ENCODE measurements at regions not wholly inside any gene's neighbourhood (a gene's known extent, or its start where the extent isn't known, plus 50 kb on each side); places are given as distances from the start of the nearest gene placed in this dataset.
A peak's percentile ranks its signal among the peaks of the same experiment; 100 is the strongest.

- Histone ChIP-seq H3K27ac (peak overlapping the region; percentile 58), H3K9me3 (no peaks in the 10 kb centered on the region), H3K4me3 (no peak overlapping the region), H3K4me1 (peaks cover 24% of the 10 kb centered on the region), H3K27me3 (no peaks in the 10 kb centered on the region), H3K36me3 (no peaks in the 10 kb centered on the region)
- TF ChIP-seq, protein P1, sequence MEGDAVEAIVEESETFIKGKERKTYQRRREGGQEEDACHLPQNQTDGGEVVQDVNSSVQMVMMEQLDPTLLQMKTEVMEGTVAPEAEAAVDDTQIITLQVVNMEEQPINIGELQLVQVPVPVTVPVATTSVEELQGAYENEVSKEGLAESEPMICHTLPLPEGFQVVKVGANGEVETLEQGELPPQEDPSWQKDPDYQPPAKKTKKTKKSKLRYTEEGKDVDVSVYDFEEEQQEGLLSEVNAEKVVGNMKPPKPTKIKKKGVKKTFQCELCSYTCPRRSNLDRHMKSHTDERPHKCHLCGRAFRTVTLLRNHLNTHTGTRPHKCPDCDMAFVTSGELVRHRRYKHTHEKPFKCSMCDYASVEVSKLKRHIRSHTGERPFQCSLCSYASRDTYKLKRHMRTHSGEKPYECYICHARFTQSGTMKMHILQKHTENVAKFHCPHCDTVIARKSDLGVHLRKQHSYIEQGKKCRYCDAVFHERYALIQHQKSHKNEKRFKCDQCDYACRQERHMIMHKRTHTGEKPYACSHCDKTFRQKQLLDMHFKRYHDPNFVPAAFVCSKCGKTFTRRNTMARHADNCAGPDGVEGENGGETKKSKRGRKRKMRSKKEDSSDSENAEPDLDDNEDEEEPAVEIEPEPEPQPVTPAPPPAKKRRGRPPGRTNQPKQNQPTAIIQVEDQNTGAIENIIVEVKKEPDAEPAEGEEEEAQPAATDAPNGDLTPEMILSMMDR (IDR thresholded peaks at IDR 0.05) = no peak
- DNase-seq (no peak), ATAC-seq (no peak)
- intact Hi-C loops (cut with DNase I) = no loop called here
Observed at GRCh38 chr5:142388696-142389095, 63.9 kb upstream of the SPRY4 start.

DNA sequence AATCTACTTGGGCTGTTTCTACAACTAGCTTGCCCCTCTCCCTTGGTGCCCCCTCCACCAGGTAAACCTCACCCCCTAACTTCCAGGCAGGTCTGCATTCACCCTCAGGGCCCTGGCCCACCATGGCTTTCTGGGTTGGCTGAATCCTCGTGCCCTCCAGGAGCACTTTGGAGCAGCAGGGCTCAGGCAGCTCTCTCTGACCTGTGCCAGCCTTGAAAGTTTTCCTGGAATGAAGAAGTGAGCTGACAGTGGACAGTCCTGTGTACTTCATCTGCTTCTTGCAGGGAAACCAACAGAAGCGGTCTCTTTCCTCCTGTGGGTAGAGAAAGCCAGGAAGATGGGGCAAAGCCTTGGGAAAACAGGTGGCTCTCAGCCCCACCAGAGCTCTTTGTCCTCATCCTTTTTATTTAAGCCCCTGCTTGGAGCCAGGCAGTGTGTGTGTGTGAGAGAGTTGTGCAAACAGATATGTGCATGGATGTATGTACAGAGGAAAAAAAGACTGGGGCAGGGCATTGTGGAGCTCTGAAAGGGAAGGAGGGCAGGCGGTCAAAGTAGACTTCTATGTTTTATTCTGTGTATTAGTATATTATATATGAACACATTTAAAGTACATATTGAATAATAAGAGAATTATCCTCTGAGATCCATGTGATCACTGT, 62.3 kb upstream of the SPRY4 start:
- no peaks in the 10 kb centered on the region for H3K36me3 ChIP-seq
- TF ChIP-seq, protein P1 (IDR thresholded peaks at IDR 0.05) = no peak
- H3K9me3 ChIP-seq = no peaks in the 10 kb centered on the region
- intact Hi-C loops (cut with DNase I) = no loop called here
- no peak overlapping the region for H3K4me3 ChIP-seq
- H3K27me3 ChIP-seq = no peaks in the 10 kb centered on the region
- DNase-seq (peak; percentile 68), ATAC-seq (no peak)
- H3K4me1 ChIP-seq = peaks cover 24% of the 10 kb centered on the region
- H3K27ac ChIP-seq = peak overlapping the region; percentile 68

DNA sequence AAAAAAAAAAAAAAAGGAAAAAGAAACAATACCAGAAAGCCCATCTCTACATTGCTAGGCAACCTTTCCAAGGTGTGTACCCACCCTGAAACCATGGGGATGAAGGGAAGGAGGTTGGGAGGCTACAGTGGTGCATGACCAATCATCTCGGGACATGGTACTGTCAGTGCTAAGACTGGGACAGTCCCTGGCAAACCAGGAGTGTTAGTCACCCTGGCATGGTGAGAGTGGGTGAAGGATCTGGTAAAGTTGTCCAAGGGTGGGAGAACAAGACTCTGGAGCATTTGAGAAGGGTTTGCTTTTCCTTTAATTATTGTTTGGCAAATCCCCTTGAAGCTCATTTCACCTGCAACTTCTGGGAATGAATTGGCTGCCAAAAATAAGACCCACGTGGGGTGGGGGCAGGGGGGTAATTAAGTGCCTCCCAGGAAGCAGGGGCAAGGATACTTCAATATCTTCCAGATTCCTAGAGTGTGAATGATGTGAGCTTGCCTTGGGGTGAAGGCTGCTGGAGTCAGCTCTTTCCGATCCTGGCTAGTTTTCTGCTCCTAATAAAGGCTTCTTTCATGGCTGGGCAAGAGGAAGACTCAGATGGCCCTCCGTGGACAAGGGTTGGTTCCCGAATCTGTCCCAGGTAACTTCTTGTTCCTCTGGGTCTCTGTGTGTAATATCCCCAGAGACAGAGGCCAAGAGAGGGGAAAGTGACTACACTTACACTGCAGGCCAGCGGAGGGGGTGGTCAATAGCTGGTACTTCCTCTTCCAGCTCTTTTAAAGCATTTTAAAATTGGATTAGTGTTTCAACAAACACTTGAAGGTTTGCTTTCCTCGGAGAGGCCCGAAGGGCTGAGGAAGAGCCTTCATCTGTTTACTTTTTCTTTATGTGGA, 61.6 kb upstream of the SPRY4 start:
- ATAC-seq (peak; percentile 83), DNase-seq (peak; percentile 73)
- Histone ChIP-seq H3K27me3 (no peaks in the 10 kb centered on the region), H3K4me3 (no peak overlapping the region), H3K36me3 (no peaks in the 10 kb centered on the region), H3K4me1 (peaks cover 24% of the 10 kb centered on the region), H3K27ac (peak overlapping the region; percentile 68), H3K9me3 (no peaks in the 10 kb centered on the region)
- intact Hi-C loops (cut with DNase I) = no loop called here
- TF ChIP-seq, protein P1 (IDR thresholded peaks at IDR 0.05) = no peak

- Histone ChIP-seq H3K9me3 (no peaks in the 10 kb centered on the region), H3K27me3 (no peaks in the 10 kb centered on the region), H3K36me3 (no peaks in the 10 kb centered on the region), H3K4me1 (peaks cover 18% of the 10 kb centered on the region), H3K27ac (no peak overlapping the region), H3K4me3 (no peak overlapping the region)
- TF ChIP-seq, protein P1 (IDR thresholded peaks at IDR 0.05) = no peak
- DNase-seq (no peak), ATAC-seq (no peak)
- intact Hi-C loops (cut with DNase I) = no loop called here
Observed at GRCh38 chr5:142385194-142385593, 60.4 kb upstream of the SPRY4 start.

- no peaks in the 10 kb centered on the region for H3K36me3 ChIP-seq
- H3K27ac ChIP-seq = no peak overlapping the region
- H3K4me3 ChIP-seq = no peak overlapping the region
- intact Hi-C loops (cut with DNase I) = no loop called here
- no peaks in the 10 kb centered on the region for H3K9me3 ChIP-seq
- DNase-seq (no peak), ATAC-seq (no peak)
- H3K4me1 ChIP-seq = peaks cover 10% of the 10 kb centered on the region
- TF ChIP-seq, protein P1 (IDR thresholded peaks at IDR 0.05) = no peak
- no peaks in the 10 kb centered on the region for H3K27me3 ChIP-seq
Observed at GRCh38 chr5:142384014-142384413, 59.2 kb upstream of the SPRY4 start.

All from upper lobe of right lung (tissue), 1 donor.